ENCODE measurements at regions not wholly inside any gene's neighbourhood (a gene's known extent, or its start where the extent isn't known, plus 50 kb on each side); places are given as distances from the start of the nearest gene placed in this dataset.

DNA sequence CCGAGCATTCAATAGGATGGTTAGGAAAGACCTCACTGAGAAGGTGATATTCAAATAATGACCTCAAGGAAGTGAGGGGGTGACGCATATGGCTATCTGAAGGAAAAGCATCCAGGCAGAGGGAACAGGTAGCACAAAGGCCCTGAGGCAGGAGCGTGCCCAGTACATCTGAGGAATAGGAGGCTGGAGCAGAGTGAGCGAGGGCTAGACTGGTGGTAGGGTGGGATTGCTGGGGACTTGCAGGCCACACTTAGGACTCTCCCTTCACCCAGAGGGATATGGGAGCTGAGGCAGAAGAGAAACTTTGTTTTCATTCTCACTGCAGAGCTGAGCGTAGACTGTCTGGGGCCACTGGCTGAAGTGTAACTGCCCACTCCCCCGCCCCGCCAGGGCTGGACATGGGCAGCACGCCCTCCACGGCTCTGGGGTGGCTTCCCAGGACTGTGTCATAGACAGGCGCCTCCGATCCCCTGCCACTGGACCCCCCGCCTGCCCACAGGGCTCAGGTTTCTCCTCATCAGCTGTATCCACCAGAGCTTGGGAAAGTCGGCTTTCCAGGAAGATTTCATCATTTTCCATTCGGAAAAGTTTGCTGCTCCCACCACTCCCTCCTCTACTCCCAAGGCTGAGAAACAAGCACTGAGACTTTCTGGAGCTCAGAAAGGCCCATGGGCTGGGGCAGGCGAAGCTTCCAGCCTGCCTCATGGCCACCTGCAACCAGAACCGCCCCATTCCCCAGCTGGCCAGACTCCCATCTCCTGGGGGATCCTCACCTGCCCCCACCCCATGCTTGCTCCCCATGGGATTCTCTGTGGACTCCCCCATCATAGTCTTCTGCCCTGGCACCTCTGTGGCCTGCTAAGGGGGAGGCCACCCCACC, 142.6 kb downstream of the MRPL14 start:
- H3K9ac ChIP-seq (ENCODE audit: low read depth, low read length), result no peak overlapping the region
- no peak overlapping the region for H3K4me3 ChIP-seq (ENCODE audit: low read length)
- 85% methylated on average over 16 of the region's 16 CpGs for WGBS
- H3K27ac ChIP-seq (ENCODE audit: low read depth, low read length), result no peak overlapping the region
- no peaks in the 10 kb centered on the region for H3K36me3 ChIP-seq (ENCODE audit: insufficient read depth, low read length)
- H3K27me3 ChIP-seq (ENCODE audit: insufficient read depth, low read length), result no peaks in the 10 kb centered on the region
- H3K4me1 ChIP-seq (ENCODE audit: insufficient read depth, low read length), result peaks cover 6% of the 10 kb centered on the region; the same call in 1 of the 2 replicates
- H3K9me3 ChIP-seq (ENCODE audit: insufficient read depth, low read depth, low read length), result no peaks in the 10 kb centered on the region

DNA sequence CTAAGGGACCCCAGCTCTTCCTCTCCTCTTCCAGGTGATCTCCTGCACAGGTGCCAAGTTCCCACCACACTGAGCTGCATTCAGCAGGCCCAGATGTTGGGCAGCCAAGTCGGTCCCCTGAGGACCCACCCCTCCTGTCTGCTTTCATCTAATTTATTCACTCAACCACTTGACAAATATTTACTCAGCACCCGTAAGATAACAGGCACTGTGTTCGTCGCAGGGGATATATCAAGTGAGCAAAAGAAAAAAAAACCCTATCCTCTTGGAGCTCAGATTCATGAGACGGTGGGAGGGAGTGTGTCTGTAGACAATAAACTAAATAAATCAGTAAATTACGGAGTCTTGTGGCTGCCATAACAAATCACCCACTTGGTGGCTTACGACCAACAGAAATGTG, 143.6 kb downstream of the MRPL14 start:
- Histone ChIP-seq H3K9me3 (ENCODE audit: insufficient read depth, low read depth, low read length) (no peaks in the 10 kb centered on the region), H3K9ac (ENCODE audit: low read depth, low read length) (no peak overlapping the region), H3K4me1 (ENCODE audit: insufficient read depth, low read length) (0 out of 2 replicates have a peak, but pooled peaks cover 6% of the 10 kb centered on the region), H3K27me3 (ENCODE audit: insufficient read depth, low read length) (no peaks in the 10 kb centered on the region), H3K27ac (ENCODE audit: low read depth, low read length) (no peak overlapping the region), H3K4me3 (ENCODE audit: low read length) (no peak overlapping the region), H3K36me3 (ENCODE audit: insufficient read depth, low read length) (no peaks in the 10 kb centered on the region)
- 80% methylated on average over 6 of the region's 7 CpGs for WGBS

DNA sequence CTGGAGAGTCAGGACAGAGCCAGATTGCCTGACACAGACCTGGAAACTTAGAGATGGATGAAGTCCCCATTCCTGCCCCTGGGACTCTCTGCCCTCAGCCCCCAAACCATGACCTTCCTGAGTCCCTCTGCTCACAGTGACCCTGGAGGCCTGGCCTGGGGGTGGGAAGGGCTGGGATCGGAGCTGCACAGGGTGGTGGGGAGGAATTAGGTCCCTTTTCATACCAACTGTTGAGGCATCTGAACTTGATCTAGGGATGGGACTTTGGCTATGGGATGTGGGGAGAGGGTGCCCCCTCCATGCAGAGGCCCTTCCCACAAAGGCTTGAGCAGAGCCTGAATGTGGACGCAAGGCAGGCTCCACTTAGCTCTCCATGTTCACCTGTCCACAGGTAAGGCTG, 144.1 kb downstream of the MRPL14 start:
- H3K4me3 ChIP-seq (ENCODE audit: low read length), result no peak overlapping the region
- H3K4me1 ChIP-seq (ENCODE audit: insufficient read depth, low read length), result 0 out of 2 replicates have a peak, but pooled peaks cover 6% of the 10 kb centered on the region
- no peak overlapping the region for H3K27ac ChIP-seq (ENCODE audit: low read depth, low read length)
- H3K9ac ChIP-seq (ENCODE audit: low read depth, low read length), result no peak overlapping the region
- no peaks in the 10 kb centered on the region for H3K9me3 ChIP-seq (ENCODE audit: insufficient read depth, low read depth, low read length)
- H3K27me3 ChIP-seq (ENCODE audit: insufficient read depth, low read length), result no peaks in the 10 kb centered on the region
- H3K36me3 ChIP-seq (ENCODE audit: insufficient read depth, low read length), result no peaks in the 10 kb centered on the region
- WGBS, result 64% methylated on average over 2 of the region's 2 CpGs

DNA sequence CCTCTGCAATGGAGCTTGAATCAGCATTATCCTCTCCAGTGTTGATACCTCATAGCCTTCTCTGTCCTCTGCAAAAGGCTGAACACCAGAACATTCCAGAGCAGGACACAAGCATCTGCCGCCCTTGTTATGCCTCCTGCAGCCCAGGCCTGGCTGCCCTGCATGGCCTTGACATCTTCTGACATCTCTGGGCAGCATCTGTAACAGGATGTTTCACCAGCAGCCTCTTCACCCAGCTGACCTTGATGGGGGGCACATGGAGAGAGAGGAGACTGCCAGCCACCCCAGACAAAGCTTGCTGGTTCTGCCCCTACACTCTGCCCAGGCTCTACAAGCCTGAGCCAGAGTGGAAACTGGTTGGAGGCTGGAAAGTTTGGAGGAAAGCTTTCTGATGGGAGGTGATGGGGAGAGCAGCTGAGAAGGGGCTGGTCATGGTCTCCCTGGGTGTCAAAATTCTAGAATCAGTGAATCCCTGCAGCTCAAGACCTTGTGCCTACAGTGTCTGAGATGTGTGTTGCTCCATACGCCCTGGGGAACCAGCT, 145.1 kb downstream of the MRPL14 start:
- H3K27ac ChIP-seq (ENCODE audit: low read depth, low read length), result no peak overlapping the region
- 63% methylated on average over 2 of the region's 2 CpGs for WGBS
- H3K9ac ChIP-seq (ENCODE audit: low read depth, low read length), result no peak overlapping the region
- H3K4me1 ChIP-seq (ENCODE audit: insufficient read depth, low read length), result 0 out of 2 replicates have a peak, but pooled peaks cover 6% of the 10 kb centered on the region
- no peaks in the 10 kb centered on the region for H3K36me3 ChIP-seq (ENCODE audit: insufficient read depth, low read length)
- no peaks in the 10 kb centered on the region for H3K27me3 ChIP-seq (ENCODE audit: insufficient read depth, low read length)
- no peak overlapping the region for H3K4me3 ChIP-seq (ENCODE audit: low read length)
- no peaks in the 10 kb centered on the region for H3K9me3 ChIP-seq (ENCODE audit: insufficient read depth, low read depth, low read length)

DNA sequence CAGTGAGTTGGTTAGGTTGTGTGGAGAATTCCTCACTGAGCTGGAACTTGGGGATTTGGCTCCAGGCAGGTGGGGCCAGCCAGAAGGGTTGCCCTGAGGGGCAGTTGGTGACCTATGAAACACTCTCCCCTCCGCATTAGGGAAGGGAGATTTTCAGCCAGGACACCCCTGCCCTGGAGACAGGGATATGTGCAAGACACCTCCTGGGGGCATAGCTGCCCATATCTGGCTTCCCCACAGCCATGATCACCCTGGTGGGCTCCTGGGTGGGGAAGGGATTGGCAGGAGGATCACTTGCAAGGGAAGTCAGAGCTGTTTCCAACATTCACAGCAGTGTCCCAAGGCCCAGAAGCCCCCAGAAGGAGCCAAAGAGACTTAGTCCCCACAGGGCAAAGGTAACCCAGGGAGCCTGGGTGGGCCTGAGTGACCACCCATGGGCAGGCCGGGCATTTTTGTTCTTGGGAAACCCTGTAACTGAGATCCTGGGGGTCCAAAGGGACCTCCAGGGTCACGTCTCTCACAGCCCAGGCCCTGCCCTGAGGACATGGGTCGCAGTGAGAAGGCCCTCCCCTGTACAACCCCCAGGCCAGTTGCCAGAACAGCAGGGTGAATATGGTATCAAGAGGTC, 145.8 kb downstream of the MRPL14 start:
- Histone ChIP-seq H3K9ac (ENCODE audit: low read depth, low read length) (no peak overlapping the region), H3K27me3 (ENCODE audit: insufficient read depth, low read length) (no peaks in the 10 kb centered on the region), H3K36me3 (ENCODE audit: insufficient read depth, low read length) (no peaks in the 10 kb centered on the region), H3K4me3 (ENCODE audit: low read length) (no peak overlapping the region), H3K9me3 (ENCODE audit: insufficient read depth, low read depth, low read length) (no peaks in the 10 kb centered on the region), H3K4me1 (ENCODE audit: insufficient read depth, low read length) (0 out of 2 replicates have a peak, but pooled peaks cover 6% of the 10 kb centered on the region), H3K27ac (ENCODE audit: low read depth, low read length) (no peak overlapping the region)
- WGBS, result 90% methylated on average over 4 of the region's 4 CpGs

DNA sequence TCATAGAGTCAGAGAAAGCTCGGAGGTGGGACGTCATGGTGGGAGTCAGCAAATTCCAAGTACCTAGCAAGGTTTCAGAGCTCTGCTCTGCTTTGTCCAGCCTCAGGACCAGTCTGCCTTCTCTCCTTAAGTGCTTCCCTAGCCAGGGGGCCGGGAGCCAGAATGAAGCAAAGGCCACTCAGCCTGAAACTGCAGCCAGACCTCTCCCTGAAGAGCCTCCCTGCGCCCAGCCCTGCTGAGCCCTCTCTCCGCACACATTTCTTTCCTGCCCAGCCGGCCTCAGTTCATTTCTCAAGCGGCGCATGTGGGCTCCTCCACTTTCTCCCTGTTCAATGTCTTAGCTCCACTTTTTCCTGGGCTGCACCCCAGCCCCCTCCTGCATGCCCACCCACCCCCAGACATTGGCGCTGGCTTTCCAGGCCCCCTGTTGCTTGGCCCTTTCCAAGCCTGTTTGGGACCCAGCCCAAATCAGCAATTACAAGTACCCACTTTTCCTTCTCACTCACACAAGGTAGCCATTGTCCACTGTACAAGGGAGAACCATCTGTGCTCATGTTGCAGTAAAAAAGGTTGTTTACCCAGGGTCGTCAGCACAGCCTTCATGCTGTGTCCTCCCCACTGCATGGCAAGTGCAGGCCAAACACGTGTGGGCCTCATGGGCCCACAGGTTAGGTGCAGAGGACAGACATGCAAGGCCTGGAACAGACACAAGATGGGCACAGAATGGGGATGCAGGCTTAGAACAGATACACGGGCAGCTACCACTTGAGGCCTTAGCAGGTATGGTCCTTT, 147.1 kb downstream of the MRPL14 start:
- no peak overlapping the region for H3K27ac ChIP-seq (ENCODE audit: low read depth, low read length)
- WGBS, result 91% methylated on average over 12 of the region's 12 CpGs

DNA sequence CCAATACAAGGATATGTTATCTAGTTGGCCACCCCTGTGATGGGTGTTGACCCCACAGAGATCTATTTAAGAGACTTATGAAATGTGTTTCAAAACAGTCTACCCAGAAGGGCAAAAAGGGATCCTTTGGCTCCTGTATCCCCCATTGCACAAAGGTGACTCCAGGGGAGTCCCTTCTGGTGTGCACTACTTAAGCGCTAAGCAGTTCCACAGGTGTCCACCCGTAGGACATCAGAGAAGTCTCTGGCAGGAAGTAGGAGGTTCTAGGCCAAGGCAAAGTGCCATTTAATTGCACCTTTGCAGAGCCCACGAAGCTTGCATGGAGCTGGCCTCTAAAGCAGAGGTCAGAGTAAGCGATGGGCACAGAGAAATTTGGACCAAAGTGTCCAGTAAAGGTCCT, 147.7 kb downstream of the MRPL14 start:
- WGBS, result 94% methylated on average over 4 of the region's 4 CpGs
- no peak overlapping the region for H3K27ac ChIP-seq (ENCODE audit: low read depth, low read length)

More for the DNA sequence above, 147.1 kb downstream of the MRPL14 start:
- 0 out of 2 replicates have a peak, but pooled peaks cover 4% of the 10 kb centered on the region for H3K4me1 ChIP-seq (ENCODE audit: insufficient read depth, low read length)
- H3K4me3 ChIP-seq (ENCODE audit: low read length), result no peak overlapping the region
- H3K27me3 ChIP-seq (ENCODE audit: insufficient read depth, low read length), result no peaks in the 10 kb centered on the region
- H3K9me3 ChIP-seq (ENCODE audit: insufficient read depth, low read depth, low read length), result no peaks in the 10 kb centered on the region; the same call in 1 of the 2 replicates
- H3K9ac ChIP-seq (ENCODE audit: low read depth, low read length), result no peak overlapping the region
- no peaks in the 10 kb centered on the region for H3K36me3 ChIP-seq (ENCODE audit: insufficient read depth, low read length)

DNA sequence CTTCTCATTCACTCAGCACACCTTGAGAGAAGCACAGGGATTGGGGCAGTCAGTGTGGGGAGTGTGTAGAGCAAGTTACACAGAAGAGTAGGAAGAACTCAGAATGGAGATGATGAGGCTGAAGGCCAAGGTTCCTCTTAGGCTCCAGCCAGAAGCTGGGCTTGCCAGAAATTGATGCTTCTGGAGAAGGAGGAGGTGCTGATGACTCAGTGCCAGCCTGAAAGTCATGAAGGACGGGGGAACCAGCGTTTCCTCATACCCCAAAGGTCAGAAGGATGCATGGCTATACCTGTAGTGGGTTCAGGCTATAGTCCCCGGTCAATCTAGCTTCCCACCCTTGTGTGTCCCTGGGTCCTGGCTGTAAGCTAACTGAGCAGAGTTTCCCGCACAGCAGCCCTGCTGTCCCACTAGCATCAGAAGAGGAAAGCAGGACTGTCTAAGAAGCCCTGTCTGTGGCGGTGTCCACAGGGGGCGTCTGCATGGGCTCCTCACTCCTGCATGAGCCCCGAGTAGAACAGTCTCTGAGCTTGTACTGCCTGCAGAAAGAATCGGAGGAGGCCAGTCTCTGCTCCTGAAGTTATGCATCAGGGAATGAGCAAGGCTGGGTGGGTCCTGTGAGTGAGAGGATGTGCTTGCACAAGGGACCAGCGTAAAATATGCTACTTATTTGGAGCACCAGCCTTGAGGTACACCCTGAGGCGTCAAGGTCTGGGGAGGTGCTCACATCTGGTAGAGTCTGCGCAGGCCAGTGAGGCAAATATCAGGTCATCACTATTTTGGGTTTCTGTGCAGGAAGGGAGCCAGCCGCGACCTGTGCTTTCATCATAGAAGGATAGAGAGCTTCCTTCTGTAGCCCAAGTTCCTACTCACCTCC, 148.5 kb downstream of the MRPL14 start:
- Histone ChIP-seq H3K27me3 (ENCODE audit: insufficient read depth, low read length) (no peaks in the 10 kb centered on the region), H3K9me3 (ENCODE audit: insufficient read depth, low read depth, low read length) (no peaks in the 10 kb centered on the region; the same call in 1 of the 2 replicates), H3K27ac (ENCODE audit: low read depth, low read length) (no peak overlapping the region), H3K4me1 (ENCODE audit: insufficient read depth, low read length) (no peaks in the 10 kb centered on the region), H3K4me3 (ENCODE audit: low read length) (no peak overlapping the region), H3K9ac (ENCODE audit: low read depth, low read length) (no peak overlapping the region), H3K36me3 (ENCODE audit: insufficient read depth, low read length) (no peaks in the 10 kb centered on the region)
- WGBS, result 88% methylated on average over 13 of the region's 13 CpGs

More for the DNA sequence above, 147.7 kb downstream of the MRPL14 start:
- H3K4me3 ChIP-seq (ENCODE audit: low read length), result no peak overlapping the region
- H3K36me3 ChIP-seq (ENCODE audit: insufficient read depth, low read length), result no peaks in the 10 kb centered on the region
- H3K4me1 ChIP-seq (ENCODE audit: insufficient read depth, low read length), result no peaks in the 10 kb centered on the region
- no peak overlapping the region for H3K9ac ChIP-seq (ENCODE audit: low read depth, low read length)
- no peaks in the 10 kb centered on the region; the same call in 1 of the 2 replicates for H3K9me3 ChIP-seq (ENCODE audit: insufficient read depth, low read depth, low read length)
- H3K27me3 ChIP-seq (ENCODE audit: insufficient read depth, low read length), result no peaks in the 10 kb centered on the region

DNA sequence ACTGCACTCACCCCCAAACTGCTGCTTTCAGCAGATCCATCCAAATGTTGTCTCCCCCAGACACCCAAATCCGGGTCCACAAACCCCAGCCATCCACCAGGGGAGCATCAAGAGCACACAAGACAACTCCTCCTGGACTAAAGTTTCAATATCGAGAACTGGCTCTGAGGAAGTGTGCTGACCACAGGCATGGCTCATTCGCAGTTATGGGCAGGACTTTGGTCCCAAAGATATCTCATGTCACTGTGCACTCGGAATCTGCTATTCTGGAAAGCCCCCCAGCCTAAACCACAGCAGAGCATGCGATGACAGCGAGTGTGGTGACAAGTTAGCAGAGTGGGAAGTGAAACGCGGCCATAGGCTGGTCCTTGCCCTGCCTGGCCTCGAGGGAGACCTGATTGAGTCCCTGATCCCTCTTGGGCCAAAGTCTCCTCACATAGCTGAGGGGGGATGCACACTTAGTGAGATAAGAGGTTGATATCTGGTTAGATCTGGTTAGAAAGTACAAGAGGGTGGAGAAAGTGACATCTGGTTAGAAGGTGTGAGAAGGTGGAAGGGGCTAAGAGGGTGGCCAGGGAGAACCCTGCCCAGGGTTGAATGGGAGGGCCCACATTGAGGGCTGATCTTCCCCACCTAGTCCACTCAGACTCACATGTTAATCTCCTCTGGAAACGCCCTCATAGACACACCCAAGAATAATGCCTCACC, 149.7 kb downstream of the MRPL14 start:
- Histone ChIP-seq H3K9me3 (ENCODE audit: insufficient read depth, low read depth, low read length) (no peaks in the 10 kb centered on the region; the same call in 1 of the 2 replicates), H3K9ac (ENCODE audit: low read depth, low read length) (no peak overlapping the region), H3K4me1 (ENCODE audit: insufficient read depth, low read length) (no peaks in the 10 kb centered on the region), H3K4me3 (ENCODE audit: low read length) (no peak overlapping the region), H3K36me3 (ENCODE audit: insufficient read depth, low read length) (no peaks in the 10 kb centered on the region), H3K27me3 (ENCODE audit: insufficient read depth, low read length) (no peaks in the 10 kb centered on the region), H3K27ac (ENCODE audit: low read depth, low read length) (no peak overlapping the region)
- WGBS, result 91% methylated on average over 10 of the region's 10 CpGs
